ENCODE measurements at regions not wholly inside any gene's neighbourhood (a gene's known extent, or its start where the extent isn't known, plus 50 kb on each side); places are given as distances from the start of the nearest gene placed in this dataset.

- TF ChIP-seq GATA2 (CRISPR knock-in tag; IDR thresholded peaks at IDR 0.05) (no peak), CTCF (IDR thresholded peaks at IDR 0.05) (no peak), ELF1 (IDR thresholded peaks at IDR 0.05) (no peak), RCOR1 (IDR thresholded peaks at IDR 0.05; ENCODE audit: low read length) (no peak), RFX5 (IDR thresholded peaks at IDR 0.05; ENCODE audit: low read length) (no peak), RAD21 (IDR thresholded peaks at IDR 0.05; ENCODE audit: low read length) (no peak), FOXJ3 (CRISPR knock-in tag; IDR thresholded peaks at IDR 0.05) (no peak), EP300 (IDR thresholded peaks at IDR 0.05; ENCODE audit: borderline replicate concordance in 1 of 2, low read depth in 1 of 2, low read length in 1 of 2) (no peak), REST (IDR thresholded peaks at IDR 0.05; ENCODE audit: low read depth, low read length) (no peak)
Measured at GRCh38 chr5:135227064-135228022, 171.7 kb downstream of the MACROH2A1 start.
